ENCODE measurements at regions not wholly inside any gene's neighbourhood (a gene's known extent, or its start where the extent isn't known, plus 50 kb on each side); places are given as distances from the start of the nearest gene placed in this dataset.
"Not testable (repeated sequence)": the region's sequence is repeated elsewhere in the genome, so short reads cannot be mapped to it uniquely, and the experiment has no call there.

- no peaks in the 10 kb centered on the region for H3K36me3 Mint-ChIP-seq
- H3K27ac ChIP-seq (ENCODE audit: insufficient read depth, low read length, poor library complexity, severe bottlenecking), result no peak overlapping the region
Measured at GRCh38 chr12:33041562-33041961, 145.0 kb upstream of the PKP2 start.

GRCh38 chr12:33033999-33034398, 137.4 kb upstream of the PKP2 start:
- not testable (repeated sequence) for H3K4me1 Mint-ChIP-seq; ATAC-seq (ENCODE audit: low read depth in 2 of 2); H3K27ac Mint-ChIP-seq; H3K4me1 ChIP-seq (ENCODE audit: control insufficient read depth, insufficient read depth, low read length, poor library complexity, severe bottlenecking); H3K36me3 Mint-ChIP-seq; DNase-seq; H3K27me3 ChIP-seq (ENCODE audit: control insufficient read depth, insufficient read depth, low read length); H3K4me3 Mint-ChIP-seq; H3K27me3 Mint-ChIP-seq; H3K4me3 ChIP-seq (ENCODE audit: low read depth, low read length); H3K36me3 ChIP-seq (ENCODE audit: control insufficient read depth, insufficient read depth, low read length); H3K27ac ChIP-seq (ENCODE audit: insufficient read depth, low read length, poor library complexity, severe bottlenecking); H3K9me3 ChIP-seq (ENCODE audit: control insufficient read depth in 2 of 2, low read length in 2 of 2)
- peaks cover 0 to 10% (median 4%) of the 10 kb centered on the region in 7 donors for H3K9me3 Mint-ChIP-seq

More at GRCh38 chr12:33041562-33041961, 145.0 kb upstream of the PKP2 start:
- Histone ChIP-seq H3K9me3 (ENCODE audit: control insufficient read depth in 2 of 2, low read length in 2 of 2) (peaks cover 0 to 3% of the 10 kb centered on the region in 2 experiments), H3K4me1 (ENCODE audit: control insufficient read depth, insufficient read depth, low read length, poor library complexity, severe bottlenecking) (no peaks in the 10 kb centered on the region), H3K36me3 (ENCODE audit: control insufficient read depth, insufficient read depth, low read length) (no peaks in the 10 kb centered on the region), H3K4me3 (ENCODE audit: low read depth, low read length) (no peak overlapping the region), H3K27me3 (ENCODE audit: control insufficient read depth, insufficient read depth, low read length) (no peaks in the 10 kb centered on the region)
- peaks cover 0 to 9% (median 4%) of the 10 kb centered on the region in 7 donors for H3K9me3 Mint-ChIP-seq
- H3K27ac Mint-ChIP-seq, result no peak overlapping the region
- H3K4me3 Mint-ChIP-seq, result no peak overlapping the region
- DNase-seq (no peak), ATAC-seq (ENCODE audit: low read depth in 2 of 2) (no peak)
- no peaks in the 10 kb centered on the region for H3K4me1 Mint-ChIP-seq
- H3K27me3 Mint-ChIP-seq, result no peaks in the 10 kb centered on the region

- ATAC-seq (ENCODE audit: low read depth in 2 of 2) (no peak), DNase-seq (no peak)
- Mint-ChIP-seq H3K36me3 (no peaks in the 10 kb centered on the region), H3K9me3 (peaks cover 0 to 8% (median 4%) of the 10 kb centered on the region in 7 donors), H3K4me1 (no peaks in the 10 kb centered on the region), H3K27ac (no peak overlapping the region), H3K4me3 (no peak overlapping the region), H3K27me3 (no peaks in the 10 kb centered on the region)
- no peaks in the 10 kb centered on the region for H3K9me3 ChIP-seq (ENCODE audit: control insufficient read depth in 2 of 2, low read length in 2 of 2)
- H3K4me3 ChIP-seq (ENCODE audit: low read depth, low read length), result no peak overlapping the region
- H3K36me3 ChIP-seq (ENCODE audit: control insufficient read depth, insufficient read depth, low read length), result no peaks in the 10 kb centered on the region
- H3K27ac ChIP-seq (ENCODE audit: insufficient read depth, low read length, poor library complexity, severe bottlenecking), result no peak overlapping the region
- H3K27me3 ChIP-seq (ENCODE audit: control insufficient read depth, insufficient read depth, low read length), result no peaks in the 10 kb centered on the region
- H3K4me1 ChIP-seq (ENCODE audit: control insufficient read depth, insufficient read depth, low read length, poor library complexity, severe bottlenecking), result no peaks in the 10 kb centered on the region
Measured at GRCh38 chr12:33026791-33027190, 130.2 kb upstream of the PKP2 start.

- H3K27ac Mint-ChIP-seq, H3K36me3 Mint-ChIP-seq: not testable (repeated sequence)
Measured at GRCh38 chr12:33022724-33023123, 126.1 kb upstream of the PKP2 start.

GRCh38 chr12:33017029-33017428, 120.5 kb upstream of the PKP2 start:
- not testable (repeated sequence) for H3K4me1 Mint-ChIP-seq, H3K4me3 Mint-ChIP-seq
- peaks cover 4 to 23% (median 9%) of the 10 kb centered on the region in 7 donors for H3K9me3 Mint-ChIP-seq

More at GRCh38 chr12:33022724-33023123, 126.1 kb upstream of the PKP2 start:
- H3K27ac ChIP-seq (ENCODE audit: insufficient read depth, low read length, poor library complexity, severe bottlenecking); H3K4me3 Mint-ChIP-seq; H3K36me3 ChIP-seq (ENCODE audit: control insufficient read depth, insufficient read depth, low read length); H3K4me1 ChIP-seq (ENCODE audit: control insufficient read depth, insufficient read depth, low read length, poor library complexity, severe bottlenecking); H3K4me3 ChIP-seq (ENCODE audit: low read depth, low read length); DNase-seq; ATAC-seq (ENCODE audit: low read depth in 2 of 2); H3K9me3 ChIP-seq (ENCODE audit: control insufficient read depth in 2 of 2, low read length in 2 of 2); H3K4me1 Mint-ChIP-seq; H3K27me3 Mint-ChIP-seq; H3K27me3 ChIP-seq (ENCODE audit: control insufficient read depth, insufficient read depth, low read length): not testable (repeated sequence)
- peaks cover 0 to 12% (median 6%) of the 10 kb centered on the region in 7 donors for H3K9me3 Mint-ChIP-seq

GRCh38 chr12:33012226-33012625, 115.6 kb upstream of the PKP2 start:
- Histone ChIP-seq H3K36me3 (ENCODE audit: control insufficient read depth, insufficient read depth, low read length) (no peaks in the 10 kb centered on the region), H3K4me1 (ENCODE audit: control insufficient read depth, insufficient read depth, low read length, poor library complexity, severe bottlenecking) (no peaks in the 10 kb centered on the region), H3K27ac (ENCODE audit: insufficient read depth, low read length, poor library complexity, severe bottlenecking) (no peak overlapping the region), H3K9me3 (ENCODE audit: control insufficient read depth in 2 of 2, low read length in 2 of 2) (no peaks in the 10 kb centered on the region), H3K4me3 (ENCODE audit: low read depth, low read length) (no peak overlapping the region), H3K27me3 (ENCODE audit: control insufficient read depth, insufficient read depth, low read length) (no peaks in the 10 kb centered on the region)
- no peaks in the 10 kb centered on the region for H3K4me1 Mint-ChIP-seq
- no peak overlapping the region for H3K4me3 Mint-ChIP-seq
- ATAC-seq (ENCODE audit: low read depth in 2 of 2) (no peak), DNase-seq (no peak)
- H3K27me3 Mint-ChIP-seq, result no peaks in the 10 kb centered on the region
- H3K27ac Mint-ChIP-seq, result no peak overlapping the region
- peaks cover 0 to 26% (median 10%) of the 10 kb centered on the region in 7 donors for H3K9me3 Mint-ChIP-seq
- no peaks in the 10 kb centered on the region for H3K36me3 Mint-ChIP-seq

More at GRCh38 chr12:33017029-33017428, 120.5 kb upstream of the PKP2 start:
- H3K27me3 Mint-ChIP-seq; H3K9me3 ChIP-seq (ENCODE audit: control insufficient read depth in 2 of 2, low read length in 2 of 2); H3K36me3 Mint-ChIP-seq; H3K27ac Mint-ChIP-seq; H3K4me3 ChIP-seq (ENCODE audit: low read depth, low read length); H3K27me3 ChIP-seq (ENCODE audit: control insufficient read depth, insufficient read depth, low read length); H3K27ac ChIP-seq (ENCODE audit: insufficient read depth, low read length, poor library complexity, severe bottlenecking); DNase-seq; H3K36me3 ChIP-seq (ENCODE audit: control insufficient read depth, insufficient read depth, low read length); ATAC-seq (ENCODE audit: low read depth in 2 of 2); H3K4me1 ChIP-seq (ENCODE audit: control insufficient read depth, insufficient read depth, low read length, poor library complexity, severe bottlenecking): not testable (repeated sequence)

GRCh38 chr12:33006106-33006505, 109.5 kb upstream of the PKP2 start:
- Mint-ChIP-seq H3K4me3 (no peak overlapping the region), H3K27me3 (no peaks in the 10 kb centered on the region), H3K4me1 (no peaks in the 10 kb centered on the region), H3K36me3 (no peaks in the 10 kb centered on the region), H3K9me3 (peaks cover 0 to 22% (median 2%) of the 10 kb centered on the region in 7 donors), H3K27ac (no peak overlapping the region)
- no peak overlapping the region for H3K27ac ChIP-seq (ENCODE audit: insufficient read depth, low read length, poor library complexity, severe bottlenecking)
- DNase-seq (no peak), ATAC-seq (ENCODE audit: low read depth in 2 of 2) (no peak)
- H3K27me3 ChIP-seq (ENCODE audit: control insufficient read depth, insufficient read depth, low read length), result no peaks in the 10 kb centered on the region
- H3K4me1 ChIP-seq (ENCODE audit: control insufficient read depth, insufficient read depth, low read length, poor library complexity, severe bottlenecking), result no peaks in the 10 kb centered on the region
- no peak overlapping the region for H3K4me3 ChIP-seq (ENCODE audit: low read depth, low read length)
- H3K9me3 ChIP-seq (ENCODE audit: control insufficient read depth in 2 of 2, low read length in 2 of 2), result no peaks in the 10 kb centered on the region
- no peaks in the 10 kb centered on the region for H3K36me3 ChIP-seq (ENCODE audit: control insufficient read depth, insufficient read depth, low read length)

- Histone ChIP-seq H3K27me3 (ENCODE audit: control insufficient read depth, insufficient read depth, low read length) (no peaks in the 10 kb centered on the region), H3K9me3 (ENCODE audit: control insufficient read depth in 2 of 2, low read length in 2 of 2) (no peaks in the 10 kb centered on the region), H3K36me3 (ENCODE audit: control insufficient read depth, insufficient read depth, low read length) (no peaks in the 10 kb centered on the region), H3K27ac (ENCODE audit: insufficient read depth, low read length, poor library complexity, severe bottlenecking) (no peak overlapping the region), H3K4me3 (ENCODE audit: low read depth, low read length) (no peak overlapping the region), H3K4me1 (ENCODE audit: control insufficient read depth, insufficient read depth, low read length, poor library complexity, severe bottlenecking) (no peaks in the 10 kb centered on the region)
- Mint-ChIP-seq H3K36me3 (no peaks in the 10 kb centered on the region), H3K9me3 (peaks cover 0 to 10% (median 0%) of the 10 kb centered on the region in 7 donors), H3K27ac (no peak overlapping the region), H3K4me3 (no peak overlapping the region), H3K4me1 (no peaks in the 10 kb centered on the region), H3K27me3 (no peaks in the 10 kb centered on the region)
- ATAC-seq (ENCODE audit: low read depth in 2 of 2) (no peak), DNase-seq (no peak)
Measured at GRCh38 chr12:33000016-33000415, 103.4 kb upstream of the PKP2 start.
